GM12865 (cell line): ENCODE measurements at regions not wholly inside any gene's neighbourhood (a gene's known extent, or its start where the extent isn't known, plus 50 kb on each side); places are given as distances from the start of the nearest gene placed in this dataset.

Experiments
- DNase-seq: peaks from one replicate; pipeline ENCODE4 v3.0.0; 2010; ENCODE audit warnings: low read depth
- H3K4me3 ChIP-seq: 2 replicates; pipeline ENCODE4 v1.5.1; 2011; ENCODE audit warnings: mild to moderate bottlenecking, low read depth, low read length, control low read depth
- CTCF ChIP-seq: IDR thresholded peaks from 2 replicates; pipeline ENCODE4 v1.5.1; 2011; ENCODE audit warnings: low read length, control low read depth, low read depth, inconsistent platforms; ENCODE audit not compliant: insufficient read depth; ENCODE audit errors: missing control alignments

DNA sequence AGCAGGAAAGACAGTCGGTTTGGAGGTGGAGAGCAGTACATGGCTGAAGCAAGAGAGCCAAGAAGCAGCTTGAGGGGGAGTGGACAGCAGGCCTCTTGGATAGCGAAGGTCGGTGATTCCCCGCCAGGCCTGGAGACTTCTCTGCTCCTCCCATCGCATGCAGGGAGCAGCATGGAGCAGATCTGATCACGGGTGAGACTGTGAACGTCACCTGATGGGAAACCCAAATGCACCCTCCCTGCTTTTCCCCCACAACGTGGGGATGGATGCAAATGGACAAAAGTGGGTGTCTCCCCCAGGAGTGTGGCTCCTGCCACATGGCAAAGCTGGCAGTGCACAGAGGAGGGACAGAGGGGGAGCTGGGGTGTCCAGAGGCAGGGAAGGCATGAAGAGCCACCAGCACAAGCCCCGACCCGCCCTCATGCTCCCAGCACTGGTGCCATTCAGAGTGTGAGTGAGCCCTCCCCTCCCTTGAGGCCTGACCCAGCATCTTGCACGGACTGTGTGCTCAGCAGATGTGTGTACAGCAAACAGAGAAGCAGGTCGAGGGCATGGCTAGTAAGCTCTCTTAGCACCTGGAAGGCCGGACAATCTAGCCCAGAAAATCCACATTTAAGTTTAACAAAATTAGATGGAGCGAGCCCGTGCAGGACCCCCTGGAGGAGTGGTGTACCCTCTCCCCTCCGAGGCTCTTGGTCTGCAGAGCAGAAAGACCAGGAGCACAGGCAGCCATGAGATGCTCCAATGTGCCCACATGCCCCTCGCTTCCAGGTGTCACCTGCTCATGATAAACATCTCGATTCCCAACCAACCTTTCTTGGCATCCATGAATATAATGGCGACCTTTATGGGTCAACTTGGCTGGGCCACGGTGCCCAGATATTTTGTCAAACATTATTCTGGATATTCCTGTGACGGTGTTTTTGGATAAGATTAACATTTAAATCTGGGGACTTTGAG is 661.7 kb downstream of the TBC1D22A start:
- DNase-seq: no peak
- no peak for TF ChIP-seq CTCF
- no peak overlapping the region for H3K4me3 ChIP-seq

GRCh38 chr22:47423266-47423665 is 660.8 kb downstream of the TBC1D22A start:
- TF ChIP-seq CTCF: no peak
- no peak for DNase-seq
- H3K4me3 ChIP-seq: no peak overlapping the region

DNA sequence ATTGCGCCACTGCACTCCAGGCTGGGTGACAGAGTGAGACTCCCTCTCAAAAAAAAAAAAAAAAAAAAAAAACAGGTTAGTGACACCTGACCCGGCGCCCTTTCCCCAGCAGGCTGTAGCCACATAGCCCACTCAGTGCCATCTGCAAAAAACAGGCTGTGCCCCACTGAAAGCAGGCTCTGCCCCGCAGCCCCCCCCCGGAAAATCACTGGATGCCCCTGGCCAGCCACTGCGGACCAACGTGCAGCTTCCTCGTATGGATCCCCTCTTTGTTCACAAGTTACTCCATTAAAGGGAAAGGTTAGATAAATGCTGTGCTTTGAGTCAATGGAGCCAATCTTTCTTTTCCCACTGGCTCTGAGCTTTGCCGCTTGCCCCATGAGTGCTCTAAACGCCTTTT is 660.3 kb downstream of the TBC1D22A start:
- no peak overlapping the region for H3K4me3 ChIP-seq
- no peak for DNase-seq
- no peak for TF ChIP-seq CTCF

DNA sequence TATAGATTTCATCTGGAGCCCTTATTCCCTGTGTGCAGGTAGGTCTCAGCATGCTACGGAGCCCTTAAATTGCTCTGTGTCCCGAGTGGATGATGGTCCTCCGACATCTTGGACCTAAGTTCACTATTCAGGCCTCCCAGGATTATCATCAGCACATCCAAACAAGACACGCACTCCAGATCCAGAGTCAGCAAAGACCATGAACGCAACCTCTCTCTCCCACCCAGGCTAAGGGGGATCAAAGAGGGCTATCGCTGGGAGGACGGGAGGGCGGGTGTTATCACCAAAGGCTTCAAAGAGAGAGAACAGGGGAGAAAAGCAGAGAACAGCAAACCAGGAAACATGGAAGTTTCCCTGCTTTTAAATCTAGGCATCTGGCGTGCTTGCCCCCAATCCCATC is 659.4 kb downstream of the TBC1D22A start:
- TF ChIP-seq CTCF: no peak
- no peak overlapping the region for H3K4me3 ChIP-seq
- no peak for DNase-seq

GRCh38 chr22:47420211-47420610 is 657.8 kb downstream of the TBC1D22A start:
- TF ChIP-seq CTCF: no peak
- no peak for DNase-seq
- H3K4me3 ChIP-seq: no peak overlapping the region

GRCh38 chr22:47419239-47419638 is 656.8 kb downstream of the TBC1D22A start:
- no peak for TF ChIP-seq CTCF
- DNase-seq: no peak
- no peak overlapping the region for H3K4me3 ChIP-seq
